ENCODE measurements at regions not wholly inside any gene's neighbourhood (a gene's known extent, or its start where the extent isn't known, plus 50 kb on each side); places are given as distances from the start of the nearest gene placed in this dataset.

GRCh38 chr3:22326305-22326704 is 575.3 kb upstream of the ZNF385D start:
- Histone ChIP-seq H3K27me3 (ENCODE audit: insufficient read depth, low read length) (no peaks in the 10 kb centered on the region), H4K20me1 (ENCODE audit: insufficient read depth, low read length) (no peaks in the 10 kb centered on the region), H3K36me3 (ENCODE audit: insufficient read depth, low read length) (no peaks in the 10 kb centered on the region), H3K4me2 (ENCODE audit: insufficient read depth, low read length) (no peak overlapping the region), H3K4me3 (ENCODE audit: insufficient read depth, low read length) (no peak overlapping the region), H3K9me3 (ENCODE audit: low read depth, low read length) (no peaks in the 10 kb centered on the region), H3K4me1 (ENCODE audit: insufficient read depth, low read length) (no peaks in the 10 kb centered on the region), H3K27ac (ENCODE audit: low read depth, low read length) (no peak overlapping the region), H3K79me2 (ENCODE audit: insufficient read depth, low read length) (no peaks in the 10 kb centered on the region), H2AFZ (ENCODE audit: low read length) (no peak overlapping the region)
- TF ChIP-seq, protein P1, sequence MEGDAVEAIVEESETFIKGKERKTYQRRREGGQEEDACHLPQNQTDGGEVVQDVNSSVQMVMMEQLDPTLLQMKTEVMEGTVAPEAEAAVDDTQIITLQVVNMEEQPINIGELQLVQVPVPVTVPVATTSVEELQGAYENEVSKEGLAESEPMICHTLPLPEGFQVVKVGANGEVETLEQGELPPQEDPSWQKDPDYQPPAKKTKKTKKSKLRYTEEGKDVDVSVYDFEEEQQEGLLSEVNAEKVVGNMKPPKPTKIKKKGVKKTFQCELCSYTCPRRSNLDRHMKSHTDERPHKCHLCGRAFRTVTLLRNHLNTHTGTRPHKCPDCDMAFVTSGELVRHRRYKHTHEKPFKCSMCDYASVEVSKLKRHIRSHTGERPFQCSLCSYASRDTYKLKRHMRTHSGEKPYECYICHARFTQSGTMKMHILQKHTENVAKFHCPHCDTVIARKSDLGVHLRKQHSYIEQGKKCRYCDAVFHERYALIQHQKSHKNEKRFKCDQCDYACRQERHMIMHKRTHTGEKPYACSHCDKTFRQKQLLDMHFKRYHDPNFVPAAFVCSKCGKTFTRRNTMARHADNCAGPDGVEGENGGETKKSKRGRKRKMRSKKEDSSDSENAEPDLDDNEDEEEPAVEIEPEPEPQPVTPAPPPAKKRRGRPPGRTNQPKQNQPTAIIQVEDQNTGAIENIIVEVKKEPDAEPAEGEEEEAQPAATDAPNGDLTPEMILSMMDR (IDR thresholded peaks at IDR 0.05; ENCODE audit: extremely low read depth, low read depth, low read length) = no peak
- DNase-seq (ENCODE audit: insufficient read length, low spot score, missing footprints) = no peak

DNA sequence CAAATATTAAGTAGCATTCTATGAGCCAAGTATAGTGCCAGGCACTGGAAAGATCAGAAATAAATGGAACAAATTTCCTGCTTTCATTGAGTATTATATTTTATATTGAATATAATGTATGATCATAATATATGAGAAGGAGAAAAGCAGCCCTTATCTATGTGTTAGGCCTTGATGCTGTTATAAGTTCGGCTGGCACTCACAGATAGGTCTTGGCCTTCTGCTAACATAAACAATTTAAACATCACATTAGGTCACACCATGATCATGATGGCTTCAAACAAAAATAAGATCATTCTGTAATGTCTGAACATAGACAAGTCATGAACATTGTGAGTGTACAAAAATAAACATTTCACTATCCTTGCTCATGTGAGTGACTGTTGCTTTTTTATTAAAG is 584.0 kb upstream of the ZNF385D start:
- Histone ChIP-seq H3K36me3 (ENCODE audit: insufficient read depth, low read length) (no peaks in the 10 kb centered on the region), H4K20me1 (ENCODE audit: insufficient read depth, low read length) (no peaks in the 10 kb centered on the region), H3K4me1 (ENCODE audit: insufficient read depth, low read length) (no peaks in the 10 kb centered on the region), H3K4me3 (ENCODE audit: insufficient read depth, low read length) (no peak overlapping the region), H2AFZ (ENCODE audit: low read length) (no peak overlapping the region), H3K27ac (ENCODE audit: low read depth, low read length) (no peak overlapping the region), H3K27me3 (ENCODE audit: insufficient read depth, low read length) (no peaks in the 10 kb centered on the region), H3K9me3 (ENCODE audit: low read depth, low read length) (no peaks in the 10 kb centered on the region), H3K4me2 (ENCODE audit: insufficient read depth, low read length) (no peak overlapping the region), H3K79me2 (ENCODE audit: insufficient read depth, low read length) (no peaks in the 10 kb centered on the region)
- TF ChIP-seq, protein P1 (IDR thresholded peaks at IDR 0.05; ENCODE audit: extremely low read depth, low read depth, low read length) = no peak
- no peak for DNase-seq (ENCODE audit: insufficient read length, low spot score, missing footprints)

- Histone ChIP-seq H3K79me2 (ENCODE audit: insufficient read depth, low read length) (no peaks in the 10 kb centered on the region), H3K27ac (ENCODE audit: low read depth, low read length) (no peak overlapping the region), H3K4me3 (ENCODE audit: insufficient read depth, low read length) (no peak overlapping the region), H4K20me1 (ENCODE audit: insufficient read depth, low read length) (no peaks in the 10 kb centered on the region), H3K4me2 (ENCODE audit: insufficient read depth, low read length) (no peak overlapping the region), H3K27me3 (ENCODE audit: insufficient read depth, low read length) (no peaks in the 10 kb centered on the region), H3K4me1 (ENCODE audit: insufficient read depth, low read length) (no peaks in the 10 kb centered on the region), H3K9me3 (ENCODE audit: low read depth, low read length) (no peaks in the 10 kb centered on the region), H3K36me3 (ENCODE audit: insufficient read depth, low read length) (no peaks in the 10 kb centered on the region), H2AFZ (ENCODE audit: low read length) (no peak overlapping the region)
- no peak for DNase-seq (ENCODE audit: insufficient read length, low spot score, missing footprints)
- TF ChIP-seq, protein P1 (IDR thresholded peaks at IDR 0.05; ENCODE audit: extremely low read depth, low read depth, low read length) = no peak
Measured at GRCh38 chr3:22349215-22349851, 598.3 kb upstream of the ZNF385D start.

DNA sequence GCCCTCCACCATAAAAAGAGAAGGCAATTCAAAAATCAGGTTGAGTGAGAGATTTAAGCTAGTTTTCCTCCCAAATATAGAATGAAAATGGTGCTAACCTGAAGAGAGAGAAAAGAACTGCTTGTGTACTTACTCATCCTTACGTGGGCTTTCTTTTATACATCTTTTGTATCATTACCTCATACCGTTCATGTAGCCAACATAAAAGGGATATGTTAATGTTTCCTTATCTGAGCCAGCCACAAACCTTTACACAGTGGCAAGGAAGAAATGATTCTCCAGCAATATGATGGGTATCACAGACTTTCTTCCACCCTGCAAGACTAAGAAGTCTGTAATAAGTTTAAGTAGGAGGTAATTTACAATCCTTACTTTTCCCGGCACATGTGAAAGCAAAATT is 600.8 kb upstream of the ZNF385D start:
- Histone ChIP-seq H3K4me1 (ENCODE audit: insufficient read depth, low read length) (no peaks in the 10 kb centered on the region), H3K4me3 (ENCODE audit: insufficient read depth, low read length) (no peak overlapping the region), H3K4me2 (ENCODE audit: insufficient read depth, low read length) (no peak overlapping the region), H3K9me3 (ENCODE audit: low read depth, low read length) (no peaks in the 10 kb centered on the region), H3K36me3 (ENCODE audit: insufficient read depth, low read length) (no peaks in the 10 kb centered on the region), H2AFZ (ENCODE audit: low read length) (no peak overlapping the region), H3K79me2 (ENCODE audit: insufficient read depth, low read length) (no peaks in the 10 kb centered on the region), H3K27ac (ENCODE audit: low read depth, low read length) (no peak overlapping the region), H3K27me3 (ENCODE audit: insufficient read depth, low read length) (no peaks in the 10 kb centered on the region), H4K20me1 (ENCODE audit: insufficient read depth, low read length) (no peaks in the 10 kb centered on the region)
- DNase-seq (ENCODE audit: insufficient read length, low spot score, missing footprints) = no peak
- TF ChIP-seq, protein P1 (IDR thresholded peaks at IDR 0.05; ENCODE audit: extremely low read depth, low read depth, low read length) = no peak
